Keratinocyte (primary cell): ENCODE measurements at regions not wholly inside any gene's neighbourhood (a gene's known extent, or its start where the extent isn't known, plus 50 kb on each side); places are given as distances from the start of the nearest gene placed in this dataset.

Source experiments
- CTCF ChIP-seq, 3 experiments: IDR thresholded peaks in 1 of 3; conservative IDR thresholded peaks in 1 of 3; optimal IDR thresholded peaks in 1 of 3; 2 replicates in 2 of 3; 3 replicates in 1 of 3; pipeline versions ENCODE3 to v1.5.1; 2011; ENCODE audit warnings: low read length in 3 of 3, mild to moderate bottlenecking in 3 of 3, moderate library complexity in 2 of 3, control low read depth in 1 of 3, inconsistent platforms in 1 of 3; ENCODE audit not compliant: insufficient read depth in 2 of 3; ENCODE audit errors: extremely low read depth in 1 of 3
- EZH2 ChIP-seq: IDR thresholded peaks from one replicate; pipeline ENCODE4 v1.6.1; 2012; ENCODE audit warnings: inconsistent platforms, mild to moderate bottlenecking, low read length, moderate library complexity

- TF ChIP-seq CTCF (optimal IDR thresholded peaks at IDR 0.05 in 1 of 3, IDR thresholded peaks at IDR 0.05 in 1 of 3, conservative IDR thresholded peaks at IDR 0.05 in 1 of 3; ENCODE audit: extremely low read depth in 1 of 3, insufficient read depth in 2 of 3, low read length in 3 of 3) (no peak), EZH2 (no peak)
Observed at GRCh38 chr12:41881891-41882805, 262.5 kb downstream of the GXYLT1 start.
